CD4-positive, alpha-beta T cell (primary cell): ENCODE measurements at regions not wholly inside any gene's neighbourhood (a gene's known extent, or its start where the extent isn't known, plus 50 kb on each side); places are given as distances from the start of the nearest gene placed in this dataset.

Experiments
- ATAC-seq: fragments of 200-7000 bp; cut with Tn5 transposase; one replicate; pipeline ENCODE4 v1.10.0; 2022; ENCODE audit warnings: mild to moderate bottlenecking; ENCODE audit not compliant: poor library complexity
- CTCF ChIA-PET: fragments of 350-600 bp; sonication (Branson Sonifier 250); formaldehyde crosslinking; loops from one replicate; lab custom pipeline; 2021; ENCODE audit warnings: antibody characterized with exemption, inconsistent platforms; lab: Charles Lee
- POLR2A ChIA-PET: fragments of 350-600 bp; sonication (Branson Sonifier 250); formaldehyde crosslinking; loops from one replicate; lab custom pipeline; 2021; ENCODE audit warnings: antibody characterized with exemption, inconsistent platforms; lab: Charles Lee
- DNase-seq, 14 experiments: peaks; one replicate each; pipeline ENCODE4 v3.0.0-alpha.2; 2013 to 2020; ENCODE audit warnings: mixed read lengths in 2 of 14
- H3K27ac ChIP-seq, 2 donors: one replicate each; pipeline versions ENCODE4 v1.5.1 to v1.7.0; 2013; ENCODE audit warnings: low read length in 2 of 2, low read depth in 1 of 2, mild to moderate bottlenecking in 1 of 2
- H3K27me3 ChIP-seq, 2 experiments: 1 replicate in 1 of 2; 2 replicates in 1 of 2; pipeline versions ENCODE4 v1.6.1 to v1.7.0; 2013; ENCODE audit warnings: low read length in 2 of 2, control low read depth in 1 of 2, mild to moderate bottlenecking in 1 of 2, moderate library complexity in 1 of 2; ENCODE audit not compliant: insufficient read depth in 2 of 2, control insufficient read depth in 1 of 2
- H3K36me3 ChIP-seq: one replicate; pipeline ENCODE4 v1.6.1; 2013; ENCODE audit warnings: low read length, control low read depth; ENCODE audit not compliant: insufficient read depth
- H3K4me1 ChIP-seq: one replicate; pipeline ENCODE4 v1.6.1; 2013; ENCODE audit warnings: low read length, control low read depth; ENCODE audit not compliant: insufficient read depth
- H3K4me3 ChIP-seq: one replicate; pipeline ENCODE4 v1.5.1; 2013; ENCODE audit warnings: mild to moderate bottlenecking, low read length, moderate library complexity
- H3K9me3 ChIP-seq, 2 experiments: 1 replicate in 1 of 2; 2 replicates in 1 of 2; pipeline versions ENCODE4 v1.6.1 to v1.7.0; 2013; ENCODE audit warnings: low read length in 2 of 2, mild to moderate bottlenecking in 2 of 2, control low read depth in 1 of 2, moderate library complexity in 1 of 2; ENCODE audit not compliant: control insufficient read depth in 1 of 2, insufficient read depth in 1 of 2
- H3K27ac Mint-ChIP-seq: one replicate; pipeline ENCODE4 v1.8.0; 2020; ENCODE audit warnings: mixed read lengths
- H3K27me3 Mint-ChIP-seq: one replicate; pipeline ENCODE4 v1.8.0; 2021; ENCODE audit warnings: mixed read lengths
- H3K36me3 Mint-ChIP-seq: one replicate; pipeline ENCODE4 v1.8.0; 2021; ENCODE audit warnings: low read depth, mixed read lengths
- H3K4me1 Mint-ChIP-seq: one replicate; pipeline ENCODE4 v1.8.0; 2021; ENCODE audit warnings: low read depth, mixed read lengths
- H3K4me3 Mint-ChIP-seq: one replicate; pipeline ENCODE4 v1.8.0; 2020; ENCODE audit warnings: mild to moderate bottlenecking, mixed read lengths
- H3K9me3 Mint-ChIP-seq: one replicate; pipeline ENCODE4 v1.8.0; 2020; ENCODE audit warnings: mixed read lengths
- CTCF ChIP-seq: fragments of 200-600 bp; IDR thresholded peaks from one replicate; pipeline ENCODE4 v1.8.0; 2022; ENCODE audit warnings: antibody characterized with exemption, mild to moderate bottlenecking
- intact Hi-C, 2 experiments: fragments of 100-400 bp; cut with DNase I in 1 of 2; cut with micrococcal nuclease in 1 of 2; formaldehyde crosslinking; loops; one replicate each; pipeline versions ENCODE4 v1.15.1 to v1.9.0; 2023 to 2025; cut with DNase I, micrococcal nuclease

- intact Hi-C loops = no loop called here
- Mint-ChIP-seq H3K27me3 (peaks cover 9% of the 10 kb centered on the region), H3K27ac (no peak overlapping the region), H3K9me3 (peaks cover 14% of the 10 kb centered on the region), H3K36me3 (no peaks in the 10 kb centered on the region), H3K4me3 (no peak overlapping the region), H3K4me1 (no peaks in the 10 kb centered on the region)
- H3K27ac ChIP-seq = no peak overlapping the region
- H3K4me1 ChIP-seq = no peaks in the 10 kb centered on the region
- H3K27me3 ChIP-seq = no peaks in the 10 kb centered on the region
- ChIA-PET POLR2A (interaction anchor here (0.6 kb wide), 1 partner anchor 552 kb away, joined by 4 read pairs; no protein-coding TSS in a partner anchor), CTCF (no interaction called here)
- ATAC-seq = no peak
- DNase-seq = no peak
- TF ChIP-seq CTCF = no peak
- peaks cover 9 to 10% of the 10 kb centered on the region in 2 experiments for H3K9me3 ChIP-seq
- no peak overlapping the region for H3K4me3 ChIP-seq
- H3K36me3 ChIP-seq = no peaks in the 10 kb centered on the region
Measured at GRCh38 chr5:5619546-5619945, 197.1 kb downstream of the ICE1 start.

GRCh38 chr5:5617024-5617423, 194.5 kb downstream of the ICE1 start:
- H3K27ac ChIP-seq = no peak overlapping the region
- Mint-ChIP-seq H3K36me3 (no peaks in the 10 kb centered on the region), H3K9me3 (peaks cover 3% of the 10 kb centered on the region), H3K27ac (no peak overlapping the region), H3K27me3 (peaks cover 9% of the 10 kb centered on the region), H3K4me3 (no peak overlapping the region), H3K4me1 (no peaks in the 10 kb centered on the region)
- no peak overlapping the region for H3K4me3 ChIP-seq
- H3K9me3 ChIP-seq = no peaks in the 10 kb centered on the region
- CTCF ChIA-PET = no interaction called here
- POLR2A ChIA-PET = no interaction called here
- no peaks in the 10 kb centered on the region for H3K4me1 ChIP-seq
- H3K36me3 ChIP-seq = no peaks in the 10 kb centered on the region
- TF ChIP-seq CTCF = no peak
- no peak for DNase-seq
- no peaks in the 10 kb centered on the region for H3K27me3 ChIP-seq
- no peak for ATAC-seq
- intact Hi-C loops = no loop called here

GRCh38 chr5:5616247-5616895, 193.9 kb downstream of the ICE1 start:
- no peaks in the 10 kb centered on the region for H3K9me3 Mint-ChIP-seq
- no peak overlapping the region for H3K27ac Mint-ChIP-seq
- intact Hi-C loops = no loop called here
- no peak for TF ChIP-seq CTCF
- H3K4me3 Mint-ChIP-seq = no peak overlapping the region
- H3K36me3 Mint-ChIP-seq = no peaks in the 10 kb centered on the region
- Histone ChIP-seq H3K4me1 (no peaks in the 10 kb centered on the region), H3K9me3 (no peaks in the 10 kb centered on the region), H3K27me3 (no peaks in the 10 kb centered on the region), H3K36me3 (no peaks in the 10 kb centered on the region), H3K27ac (no peak overlapping the region), H3K4me3 (no peak overlapping the region)
- POLR2A ChIA-PET = no interaction called here
- CTCF ChIA-PET = no interaction called here
- DNase-seq (no peak), ATAC-seq (no peak)
- peaks cover 9% of the 10 kb centered on the region for H3K27me3 Mint-ChIP-seq
- H3K4me1 Mint-ChIP-seq = no peaks in the 10 kb centered on the region
